Lower leg skin (tissue), 4 donors: ENCODE measurements at regions not wholly inside any gene's neighbourhood (a gene's known extent, or its start where the extent isn't known, plus 50 kb on each side); places are given as distances from the start of the nearest gene placed in this dataset.

ENCODE experiments used
- DNase-seq, 2 donors: peaks; one replicate each; pipeline ENCODE4 v3.0.0-alpha.2; 2019; ENCODE audit warnings: low spot score in 2 of 2
- H3K4me3 ChIP-seq: fragments of 200-600 bp; sonication (generic); 2 replicates; pipeline ENCODE4 v1.5.1; 2017; ENCODE audit warnings: mild to moderate bottlenecking, low read depth; ENCODE audit not compliant: poor library complexity, severe bottlenecking
- CTCF ChIP-seq, 3 donors: fragments of 450-650 bp; IDR thresholded peaks; one replicate each; pipeline ENCODE4 v1.5.1; 2016; ENCODE audit warnings: antibody characterized with exemption in 3 of 3, mild to moderate bottlenecking in 3 of 3, moderate library complexity in 2 of 3
- POLR2A ChIP-seq, 2 donors: fragments of 450-650 bp; IDR thresholded peaks; one replicate each; pipeline ENCODE4 v1.6.1; 2016 to 2017; ENCODE audit warnings: antibody characterized with exemption in 2 of 2, mild to moderate bottlenecking in 1 of 2, moderate library complexity in 1 of 2
- WGBS, 2 donors: methylation state at CpG; one replicate each; pipeline ENCODE4 v1.1.5; 2018; 5-methylcytosine and 5-hydroxymethylcytosine counted together
- intact Hi-C: fragments of 100-400 bp; cut with DNase I; formaldehyde crosslinking; loops from one replicate; pipeline ENCODE4 v1.15.0; 2023; ENCODE audit warnings: low total_unique reads

- no peak for TF ChIP-seq POLR2A (IDR thresholded peaks at IDR 0.05)
- no peak for TF ChIP-seq CTCF (IDR thresholded peaks at IDR 0.05)
- intact Hi-C loops, result no loop called here
- H3K4me3 ChIP-seq, result no peak overlapping the region
- WGBS, 2 donors, result 80 to 90% methylated on average over 4 of the region's 4 CpGs
- DNase-seq, result no peak
Measured at GRCh38 chr20:48207505-48207904, 422.2 kb upstream of the SULF2 start.

- DNase-seq, result no peak
- intact Hi-C loops, result no loop called here
- TF ChIP-seq CTCF (IDR thresholded peaks at IDR 0.05) (no peak), POLR2A (IDR thresholded peaks at IDR 0.05) (no peak)
- H3K4me3 ChIP-seq, result no peak overlapping the region
- WGBS, 2 donors, result 88 to 98% methylated on average over 6 to 7 of the region's 7 CpGs
Measured at GRCh38 chr20:48205786-48206185, 420.5 kb upstream of the SULF2 start.

DNA sequence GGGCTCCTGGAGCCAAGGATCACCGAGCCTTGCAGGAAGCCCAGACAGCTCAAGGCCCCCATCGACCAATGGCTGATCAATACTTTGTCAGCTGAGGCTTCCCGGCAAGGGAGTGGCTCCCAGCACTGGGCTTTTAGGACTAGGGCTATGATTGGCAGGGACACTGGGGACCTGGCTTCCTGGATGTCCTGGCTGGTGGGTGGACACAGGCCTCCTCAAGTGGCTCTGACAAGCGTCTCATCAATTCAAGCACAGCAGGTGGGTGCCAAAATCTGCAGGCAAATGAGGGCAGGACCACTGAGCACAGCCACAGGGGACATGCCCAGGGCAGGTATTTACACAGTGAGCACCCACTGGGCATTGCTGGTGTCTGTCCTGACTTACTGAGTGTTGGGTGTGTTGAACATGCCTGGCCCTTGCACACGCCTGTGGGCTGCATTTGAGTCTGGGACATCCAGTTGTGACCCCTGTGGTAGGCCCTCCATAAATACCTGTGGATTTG is 420.1 kb upstream of the SULF2 start:
- TF ChIP-seq CTCF (IDR thresholded peaks at IDR 0.05) (no peak), POLR2A (IDR thresholded peaks at IDR 0.05) (no peak)
- WGBS, 2 donors, result 88 to 98% methylated on average over 4 to 5 of the region's 5 CpGs
- H3K4me3 ChIP-seq, result no peak overlapping the region
- no peak for DNase-seq
- intact Hi-C loops, result no loop called here

DNA sequence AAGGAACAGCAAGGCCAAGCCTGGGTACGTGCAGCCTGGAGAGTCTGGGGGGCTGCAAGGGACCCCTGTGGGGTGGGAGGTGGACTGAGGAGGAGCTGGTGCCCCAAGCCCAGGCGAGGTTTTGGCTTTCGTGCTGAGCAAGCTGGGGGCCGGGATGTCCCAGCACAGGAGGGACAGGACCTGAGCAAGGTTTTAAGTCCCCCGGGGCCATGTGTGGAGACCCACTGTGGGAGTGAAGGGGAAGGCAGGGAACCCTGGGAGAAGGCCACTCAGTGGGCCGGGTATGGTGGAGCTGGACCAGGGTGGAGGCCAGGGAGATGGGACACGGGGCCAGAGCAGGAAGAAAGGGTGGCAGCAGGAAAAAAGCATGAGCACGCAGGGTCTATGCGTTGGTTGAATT is 419.2 kb upstream of the SULF2 start:
- intact Hi-C loops, result no loop called here
- H3K4me3 ChIP-seq, result no peak overlapping the region
- 92 to 94% methylated on average over 9 of the region's 9 CpGs for WGBS, 2 donors

DNA sequence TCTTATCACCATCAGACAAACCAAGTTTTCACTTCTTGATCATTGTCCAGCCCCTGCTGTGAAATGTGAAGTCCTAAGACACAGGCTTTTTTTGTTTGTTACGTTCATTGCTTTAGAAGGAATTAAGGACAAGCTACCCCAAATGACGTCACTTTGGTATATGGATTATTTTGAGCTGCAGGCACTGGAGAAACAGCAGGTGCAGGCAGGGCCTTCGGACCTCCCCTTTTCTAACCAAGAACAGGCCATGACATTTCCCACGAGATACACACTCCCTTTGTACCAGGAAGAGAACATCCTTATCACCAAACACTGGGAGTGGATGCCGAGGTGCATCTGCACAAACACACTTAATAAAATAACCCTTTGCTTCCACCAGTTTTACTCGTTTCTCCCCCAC is 418.0 kb upstream of the SULF2 start:
- 60 to 64% methylated on average over 6 of the region's 6 CpGs for WGBS, 2 donors
- no peak for DNase-seq
- TF ChIP-seq POLR2A (IDR thresholded peaks at IDR 0.05), result no peak
- no peak for TF ChIP-seq CTCF (IDR thresholded peaks at IDR 0.05)
- H3K4me3 ChIP-seq, result no peak overlapping the region
- intact Hi-C loops, result no loop called here

More for the DNA sequence above, 419.2 kb upstream of the SULF2 start:
- TF ChIP-seq CTCF (IDR thresholded peaks at IDR 0.05) (no peak), POLR2A (IDR thresholded peaks at IDR 0.05) (no peak)
- no peak for DNase-seq
